ENCODE measurements at regions not wholly inside any gene's neighbourhood (a gene's known extent, or its start where the extent isn't known, plus 50 kb on each side); places are given as distances from the start of the nearest gene placed in this dataset.

- H3K4me3 ChIP-seq (ENCODE audit: low read depth, low read length): no peak overlapping the region
- TF ChIP-seq CTCF (IDR thresholded peaks at IDR 0.05; ENCODE audit: low read depth, low read length, missing control alignments): no peak
- in situ Hi-C loops (cut with HindIII; ENCODE audit: low sequenced_read_pairs): loop anchor here (10.0 kb wide), 1 partner anchor 253 kb away; no protein-coding TSS in a partner anchor
- no peak for DNase-seq (ENCODE audit: low read depth)
These were observed 68.9 kb upstream of the DLK1 start for GRCh38 chr14:100657780-100658179.

DNA sequence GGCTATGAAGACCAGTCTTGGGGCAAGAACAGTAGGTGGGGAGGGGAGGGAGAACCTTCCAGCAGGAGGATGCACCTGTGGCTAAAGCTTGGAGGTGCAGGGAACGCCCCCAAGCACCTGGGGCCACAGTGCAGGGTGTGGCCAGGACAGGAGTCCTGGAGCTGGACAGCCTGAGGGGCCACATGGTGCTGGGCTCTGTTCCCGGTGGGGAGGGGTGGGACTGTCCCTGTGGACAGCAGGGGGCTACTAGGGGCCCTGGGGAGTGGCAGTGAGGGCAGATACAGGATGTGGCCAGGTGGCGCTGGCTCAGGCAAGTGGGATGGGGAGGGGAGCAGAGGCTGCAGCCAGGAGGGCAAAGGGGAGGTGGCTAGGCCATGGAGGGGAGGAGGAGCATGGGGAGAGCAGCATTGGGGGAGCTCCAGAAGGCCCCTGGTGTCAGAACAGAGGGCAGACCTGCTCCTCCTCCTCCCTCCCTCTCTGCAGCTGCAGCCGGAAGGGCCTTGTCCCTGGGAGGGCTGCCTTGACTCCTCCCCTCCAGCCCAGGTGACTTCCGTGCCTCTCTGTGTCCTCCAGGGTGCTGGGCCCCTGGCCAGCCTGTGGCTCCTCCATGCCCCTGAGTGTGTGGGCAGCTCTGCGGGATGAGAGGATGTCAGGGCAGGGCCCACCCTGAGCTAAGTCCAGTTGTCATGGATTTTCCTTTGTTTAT is 68.4 kb upstream of the DLK1 start:
- no peak for TF ChIP-seq CTCF (IDR thresholded peaks at IDR 0.05; ENCODE audit: low read depth, low read length, missing control alignments)
- in situ Hi-C loops (cut with HindIII; ENCODE audit: low sequenced_read_pairs): loop anchor here (10.0 kb wide), 1 partner anchor 254 kb away; no protein-coding TSS in a partner anchor
- H3K4me3 ChIP-seq (ENCODE audit: low read depth, low read length): no peak overlapping the region
- no peak for DNase-seq (ENCODE audit: low read depth)

DNA sequence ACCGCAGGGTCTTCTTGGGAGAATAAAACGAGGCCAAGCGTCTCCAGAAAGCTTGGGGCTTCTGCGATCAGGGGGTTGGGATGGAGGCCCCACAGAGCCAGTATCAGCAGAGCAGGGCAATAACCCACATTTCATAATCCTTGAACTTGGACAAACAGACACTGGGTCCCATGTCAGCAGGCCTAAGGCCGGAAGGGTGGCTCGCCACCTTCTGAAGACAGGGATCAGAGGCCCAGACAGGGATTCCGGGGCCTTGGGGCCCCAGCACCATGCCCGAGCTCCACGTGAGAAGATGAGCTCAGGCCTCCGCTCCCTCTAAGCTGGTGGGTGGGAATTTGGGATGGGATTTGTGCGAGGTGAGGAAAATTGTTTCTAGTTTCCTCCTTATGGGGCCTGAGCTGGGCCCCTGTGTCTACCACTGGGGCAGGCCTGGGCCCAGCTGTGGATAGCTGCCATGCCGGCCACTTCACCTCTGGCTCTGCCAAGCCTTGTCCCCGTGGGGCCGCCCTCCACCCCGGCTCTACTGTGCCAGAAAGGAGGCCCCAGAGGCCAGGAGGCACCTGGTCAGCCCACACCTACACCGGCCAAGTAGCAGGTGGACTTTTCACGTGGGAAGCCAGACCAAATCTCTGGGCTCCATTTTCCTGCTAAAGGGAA is 67.2 kb upstream of the DLK1 start:
- in situ Hi-C loops (cut with HindIII; ENCODE audit: low sequenced_read_pairs): loop anchor here (10.0 kb wide), 1 partner anchor 255 kb away; no protein-coding TSS in a partner anchor
- DNase-seq (ENCODE audit: low read depth): no peak
- TF ChIP-seq CTCF (IDR thresholded peaks at IDR 0.05; ENCODE audit: low read depth, low read length, missing control alignments): no peak

DNA sequence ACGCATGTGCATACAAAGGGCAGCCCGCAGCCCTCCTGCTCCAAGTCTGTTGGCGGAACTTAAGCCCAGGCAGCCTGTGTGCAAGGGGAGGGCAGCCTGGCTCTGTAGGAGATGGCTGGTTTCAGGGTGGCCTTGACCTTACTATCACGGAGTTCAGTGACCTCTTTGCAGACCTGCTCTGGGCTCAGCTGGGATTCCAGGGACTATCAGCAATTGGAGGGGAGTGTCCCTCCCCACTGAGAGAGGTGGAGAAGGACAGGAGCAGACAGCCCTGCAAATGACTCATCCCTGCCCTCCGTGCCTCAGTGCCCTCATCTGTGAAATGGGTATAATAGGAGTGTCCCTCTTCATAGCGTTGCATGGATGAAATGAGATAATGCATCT is 66.2 kb upstream of the DLK1 start:
- no peak overlapping the region for H3K4me3 ChIP-seq (ENCODE audit: low read depth, low read length)
- in situ Hi-C loops (cut with HindIII; ENCODE audit: low sequenced_read_pairs): no loop called here
- no peak for DNase-seq (ENCODE audit: low read depth)
- TF ChIP-seq CTCF (IDR thresholded peaks at IDR 0.05; ENCODE audit: low read depth, low read length, missing control alignments): no peak

More for the DNA sequence above, 67.2 kb upstream of the DLK1 start:
- H3K4me3 ChIP-seq (ENCODE audit: low read depth, low read length): no peak overlapping the region

DNA sequence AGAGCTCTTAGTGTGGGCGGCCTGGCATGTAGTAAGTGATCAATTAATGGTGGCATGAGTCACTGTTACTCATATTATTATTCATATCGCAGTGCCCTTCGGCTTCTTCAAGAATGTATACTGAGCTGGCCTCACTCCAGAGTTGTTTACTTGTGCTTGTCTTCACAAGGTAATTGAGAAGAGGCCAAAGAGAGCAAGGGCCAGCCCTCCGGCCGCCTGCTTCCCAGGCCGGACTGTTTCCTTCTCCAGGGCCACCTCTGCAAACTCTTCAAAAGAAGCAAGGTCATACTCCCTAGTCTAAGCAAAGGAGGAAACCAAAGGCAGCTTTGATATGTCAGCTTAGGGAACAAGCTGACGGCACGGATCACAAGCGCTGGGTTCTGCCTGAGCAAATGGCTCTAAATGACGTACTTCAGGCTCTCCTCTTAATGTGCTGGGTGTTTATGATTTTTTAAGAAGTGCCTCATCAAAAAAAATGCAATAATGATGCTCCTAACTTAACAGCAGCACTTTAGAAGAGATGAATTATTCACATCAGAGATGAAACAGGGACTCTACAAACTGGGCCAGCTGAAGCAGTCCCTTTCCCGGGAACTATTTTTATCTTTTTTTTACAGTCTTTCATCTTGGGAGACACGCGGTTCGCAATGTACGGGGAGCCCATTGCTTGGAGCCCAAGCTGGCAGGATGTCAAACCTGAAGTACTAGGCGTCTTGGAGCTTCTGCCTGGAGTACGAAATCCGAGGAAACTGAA is 65.6 kb upstream of the DLK1 start:
- DNase-seq (ENCODE audit: low read depth): no peak
- in situ Hi-C loops (cut with HindIII; ENCODE audit: low sequenced_read_pairs): no loop called here
- no peak overlapping the region for H3K4me3 ChIP-seq (ENCODE audit: low read depth, low read length)
- no peak for TF ChIP-seq CTCF (IDR thresholded peaks at IDR 0.05; ENCODE audit: low read depth, low read length, missing control alignments)

DNA sequence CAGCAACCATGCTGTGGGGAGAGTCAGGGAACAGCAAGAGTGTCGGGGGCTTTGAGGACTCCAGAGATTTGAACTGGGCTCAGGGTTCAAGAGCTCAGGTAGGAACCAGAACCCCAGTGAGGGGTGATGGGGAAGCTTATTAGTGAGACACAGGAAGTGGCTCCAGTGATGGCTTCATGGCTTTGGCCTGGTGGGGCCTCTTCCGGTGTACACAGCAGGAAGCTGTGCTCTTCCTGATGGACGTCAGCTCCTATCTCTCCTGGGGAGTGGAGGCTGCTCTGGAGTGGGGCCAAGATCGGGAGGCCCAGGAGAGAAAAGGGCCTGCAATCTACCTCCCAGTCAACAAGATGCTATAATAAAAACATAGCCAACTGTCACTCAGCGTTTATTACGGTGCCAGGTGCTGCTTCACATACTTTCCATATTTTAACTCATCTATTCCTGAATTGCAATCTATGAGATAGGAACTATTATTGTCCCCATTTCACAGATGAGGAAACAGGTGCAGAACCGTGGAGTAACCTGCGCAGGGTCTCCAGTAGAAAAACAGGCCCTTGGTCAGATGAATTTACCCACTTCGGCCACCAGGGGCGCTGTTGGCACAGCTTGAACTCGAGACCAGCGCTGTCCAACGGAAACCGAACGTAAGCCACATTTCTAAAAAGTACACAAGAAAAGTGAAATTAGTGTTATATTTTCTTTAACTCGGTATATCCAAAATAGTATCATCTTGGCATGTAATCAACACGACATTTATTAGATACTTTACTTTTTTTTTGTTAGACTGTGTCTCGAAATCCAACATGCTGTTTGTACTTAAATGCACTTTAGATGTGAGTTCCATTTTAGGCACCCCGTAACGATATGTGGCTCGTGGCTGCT is 63.6 kb upstream of the DLK1 start:
- H3K4me3 ChIP-seq (ENCODE audit: low read depth, low read length): no peak overlapping the region
- in situ Hi-C loops (cut with HindIII; ENCODE audit: low sequenced_read_pairs): no loop called here
- peak; percentile 90 for TF ChIP-seq CTCF (IDR thresholded peaks at IDR 0.05; ENCODE audit: low read depth, low read length, missing control alignments)
- no peak for DNase-seq (ENCODE audit: low read depth)

Data from astrocyte of the cerebellum (primary cell).